ENCODE measurements at regions not wholly inside any gene's neighbourhood (a gene's known extent, or its start where the extent isn't known, plus 50 kb on each side); places are given as distances from the start of the nearest gene placed in this dataset.

DNA sequence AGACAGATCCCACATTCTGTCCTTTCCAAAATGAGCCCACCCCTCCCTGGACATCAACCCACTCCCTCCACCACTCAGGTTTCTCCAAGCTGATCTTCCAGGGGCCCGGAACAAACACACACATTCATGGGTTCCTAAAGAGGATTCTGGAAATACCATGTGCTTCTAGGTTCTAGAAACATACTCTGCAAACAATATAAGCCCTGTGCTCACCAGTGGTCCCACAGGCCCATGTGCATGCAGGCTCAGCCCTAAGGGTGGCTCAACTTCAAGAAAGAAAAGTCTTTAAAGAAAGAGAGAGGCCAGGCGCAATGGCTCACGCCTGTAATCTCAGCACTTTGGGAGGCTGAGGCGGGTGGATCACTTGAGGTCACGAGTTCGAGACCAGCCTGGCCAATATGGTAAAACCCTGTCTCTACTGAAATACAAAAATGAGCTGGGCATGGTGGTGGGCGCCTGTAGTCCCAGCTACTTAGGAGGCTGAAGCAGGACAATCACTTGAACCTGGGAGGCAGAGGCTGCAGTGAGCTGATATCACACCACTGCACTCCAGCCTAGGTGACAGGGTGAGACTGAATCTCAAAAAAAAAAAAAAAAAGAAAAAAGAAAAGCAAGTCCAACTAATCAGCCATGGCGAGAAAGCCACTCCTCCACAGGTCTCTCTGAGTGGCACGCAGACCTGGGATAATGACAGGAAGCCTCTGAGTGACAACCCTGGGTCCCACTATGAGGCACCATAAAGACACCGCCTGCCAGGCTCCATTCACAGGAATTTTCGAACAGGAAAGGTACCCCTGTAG lies 59.5 kb upstream of the PNMA1 start:
- Histone ChIP-seq H3K36me3 (ENCODE audit: control insufficient read depth, insufficient read depth, low read length) (no peaks in the 10 kb centered on the region), H3K9me3 (ENCODE audit: control insufficient read depth, low read length) (no peaks in the 10 kb centered on the region), H3K27ac (peak overlapping the region; percentile 76), H3K4me1 (peaks cover 85% of the 10 kb centered on the region), H3K4me3 (ENCODE audit: low read depth, low read length) (no peak overlapping the region), H3K4me2 (ENCODE audit: low read length) (no peak overlapping the region), H3K27me3 (ENCODE audit: control insufficient read depth, insufficient read depth, low read length) (no peaks in the 10 kb centered on the region), H3K79me2 (peaks cover 80% of the 10 kb centered on the region), H3K9ac (no peak overlapping the region), H2AFZ (no peak overlapping the region)
- TF ChIP-seq, protein P1, sequence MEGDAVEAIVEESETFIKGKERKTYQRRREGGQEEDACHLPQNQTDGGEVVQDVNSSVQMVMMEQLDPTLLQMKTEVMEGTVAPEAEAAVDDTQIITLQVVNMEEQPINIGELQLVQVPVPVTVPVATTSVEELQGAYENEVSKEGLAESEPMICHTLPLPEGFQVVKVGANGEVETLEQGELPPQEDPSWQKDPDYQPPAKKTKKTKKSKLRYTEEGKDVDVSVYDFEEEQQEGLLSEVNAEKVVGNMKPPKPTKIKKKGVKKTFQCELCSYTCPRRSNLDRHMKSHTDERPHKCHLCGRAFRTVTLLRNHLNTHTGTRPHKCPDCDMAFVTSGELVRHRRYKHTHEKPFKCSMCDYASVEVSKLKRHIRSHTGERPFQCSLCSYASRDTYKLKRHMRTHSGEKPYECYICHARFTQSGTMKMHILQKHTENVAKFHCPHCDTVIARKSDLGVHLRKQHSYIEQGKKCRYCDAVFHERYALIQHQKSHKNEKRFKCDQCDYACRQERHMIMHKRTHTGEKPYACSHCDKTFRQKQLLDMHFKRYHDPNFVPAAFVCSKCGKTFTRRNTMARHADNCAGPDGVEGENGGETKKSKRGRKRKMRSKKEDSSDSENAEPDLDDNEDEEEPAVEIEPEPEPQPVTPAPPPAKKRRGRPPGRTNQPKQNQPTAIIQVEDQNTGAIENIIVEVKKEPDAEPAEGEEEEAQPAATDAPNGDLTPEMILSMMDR (IDR thresholded peaks at IDR 0.05): no peak

DNA sequence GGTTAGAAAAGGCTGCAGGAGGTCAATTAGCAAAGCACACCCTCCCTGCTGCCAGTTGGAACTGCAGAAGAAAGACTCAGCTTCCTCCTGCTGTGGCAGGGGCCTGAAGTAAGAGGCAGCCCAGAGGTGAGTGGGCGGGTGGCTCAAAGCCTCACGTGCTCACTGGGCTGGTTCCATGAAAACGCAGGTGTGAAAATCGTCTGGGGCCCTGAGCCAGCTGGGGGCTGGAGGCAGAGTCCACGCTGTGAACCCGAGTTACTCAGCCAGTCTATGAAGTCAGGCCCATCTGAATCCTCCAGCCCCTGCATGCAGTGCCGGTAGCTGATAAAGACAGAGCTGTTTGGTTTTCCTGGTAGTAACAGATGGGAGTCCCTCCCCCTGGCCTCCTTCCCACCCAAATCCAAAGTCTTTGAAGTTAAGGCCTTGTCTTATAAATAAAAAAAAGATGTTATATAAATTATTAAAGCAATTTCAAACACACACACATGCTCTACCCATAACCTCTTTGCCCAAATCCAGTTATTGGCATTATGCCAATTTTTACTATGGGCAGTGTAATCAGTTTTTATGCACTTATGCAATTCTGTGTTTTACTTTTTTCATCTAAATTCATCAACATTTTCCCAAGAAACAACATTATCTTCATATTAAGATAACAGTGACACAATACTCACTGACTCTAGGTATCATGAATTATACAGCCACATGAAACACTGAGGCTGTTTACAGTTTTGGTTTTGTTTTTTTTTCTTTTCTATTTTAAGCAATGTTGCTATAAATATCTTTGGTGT lies 57.9 kb upstream of the PNMA1 start:
- H3K79me2 ChIP-seq: peaks cover 80% of the 10 kb centered on the region
- peaks cover 71% of the 10 kb centered on the region for H3K4me1 ChIP-seq
- peak overlapping the region; percentile 76 for H3K27ac ChIP-seq
- no peaks in the 10 kb centered on the region for H3K9me3 ChIP-seq (ENCODE audit: control insufficient read depth, low read length)
- no peak overlapping the region for H2AFZ ChIP-seq
- no peaks in the 10 kb centered on the region for H3K27me3 ChIP-seq (ENCODE audit: control insufficient read depth, insufficient read depth, low read length)
- TF ChIP-seq, protein P1 (IDR thresholded peaks at IDR 0.05): no peak
- H3K9ac ChIP-seq: no peak overlapping the region
- H3K36me3 ChIP-seq (ENCODE audit: control insufficient read depth, insufficient read depth, low read length): no peaks in the 10 kb centered on the region
- H3K4me3 ChIP-seq (ENCODE audit: low read depth, low read length): no peak overlapping the region
- H3K4me2 ChIP-seq (ENCODE audit: low read length): no peak overlapping the region

DNA sequence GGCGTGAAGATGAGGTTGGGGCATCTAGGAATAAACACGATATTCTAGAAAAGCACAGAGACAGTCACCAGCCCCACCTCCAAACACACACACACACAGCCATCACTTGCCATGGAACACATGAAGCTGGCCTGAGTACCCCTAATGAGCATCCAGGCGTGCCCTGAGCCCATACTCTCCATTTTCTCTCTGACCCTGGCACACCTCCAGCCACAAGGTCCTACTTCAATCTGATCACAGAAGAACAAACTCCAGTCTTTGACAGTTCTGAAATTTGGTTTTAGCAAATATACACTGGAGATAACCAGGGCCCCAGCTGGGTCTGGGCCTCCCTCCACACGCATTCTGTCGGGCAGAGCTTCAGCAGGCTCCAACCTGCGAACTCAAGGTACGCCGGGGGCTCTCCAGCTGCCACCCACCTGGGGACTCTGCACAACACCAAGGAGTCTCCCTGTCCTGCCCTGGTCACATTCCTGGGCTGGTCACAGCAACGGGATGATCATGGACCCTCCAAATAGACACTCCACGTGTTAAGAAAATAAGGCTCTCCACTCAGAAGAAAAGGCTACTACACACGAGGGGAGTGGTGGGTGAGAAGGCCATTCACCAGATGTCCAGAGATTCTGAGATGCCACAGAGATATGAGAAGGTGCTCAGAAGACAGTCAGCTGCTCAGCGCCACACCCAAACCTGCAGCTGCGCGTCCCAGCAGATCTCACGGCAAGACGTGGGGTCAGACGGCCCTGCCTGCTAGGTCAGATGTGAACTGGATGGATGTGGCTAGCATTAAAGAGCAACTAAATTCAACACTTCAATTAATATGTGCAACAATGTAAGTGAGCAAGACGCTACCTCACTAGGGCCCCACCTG lies 57.0 kb upstream of the PNMA1 start:
- Histone ChIP-seq H3K9me3 (ENCODE audit: control insufficient read depth, low read length) (no peaks in the 10 kb centered on the region), H3K4me2 (ENCODE audit: low read length) (no peak overlapping the region), H3K9ac (no peak overlapping the region), H3K27ac (peak overlapping the region; percentile 76), H2AFZ (no peak overlapping the region), H3K4me3 (ENCODE audit: low read depth, low read length) (no peak overlapping the region), H3K79me2 (peaks cover 76% of the 10 kb centered on the region), H3K4me1 (peaks cover 67% of the 10 kb centered on the region), H3K27me3 (ENCODE audit: control insufficient read depth, insufficient read depth, low read length) (no peaks in the 10 kb centered on the region), H3K36me3 (ENCODE audit: control insufficient read depth, insufficient read depth, low read length) (no peaks in the 10 kb centered on the region)
- TF ChIP-seq, protein P1 (IDR thresholded peaks at IDR 0.05): no peak

DNA sequence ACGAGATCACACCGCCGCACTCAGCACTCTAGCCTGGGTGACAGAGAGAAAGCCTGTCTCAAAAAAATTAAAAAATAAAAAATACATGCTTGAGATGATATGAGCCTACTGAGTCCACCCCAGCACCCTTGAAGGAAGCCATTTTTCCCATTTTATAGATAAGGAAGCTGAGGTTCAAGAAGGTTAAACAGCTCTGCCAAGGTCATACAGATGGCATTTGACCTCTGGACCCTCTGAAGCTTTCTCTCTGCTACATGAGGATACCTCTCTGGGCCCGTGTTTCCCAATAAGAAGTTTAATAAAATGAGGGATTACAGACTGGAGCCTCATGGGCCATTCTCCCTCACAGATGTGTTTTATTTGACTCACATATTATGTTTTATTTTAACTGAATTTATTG lies 53.9 kb upstream of the PNMA1 start:
- no peak overlapping the region for H3K4me2 ChIP-seq (ENCODE audit: low read length)
- H3K27me3 ChIP-seq (ENCODE audit: control insufficient read depth, insufficient read depth, low read length): no peaks in the 10 kb centered on the region
- no peak overlapping the region for H3K27ac ChIP-seq
- H3K36me3 ChIP-seq (ENCODE audit: control insufficient read depth, insufficient read depth, low read length): no peaks in the 10 kb centered on the region
- no peaks in the 10 kb centered on the region for H3K9me3 ChIP-seq (ENCODE audit: control insufficient read depth, low read length)
- no peak overlapping the region for H2AFZ ChIP-seq
- peaks cover 72% of the 10 kb centered on the region for H3K79me2 ChIP-seq
- H3K4me3 ChIP-seq (ENCODE audit: low read depth, low read length): no peak overlapping the region
- peaks cover 64% of the 10 kb centered on the region for H3K4me1 ChIP-seq
- TF ChIP-seq, protein P1 (IDR thresholded peaks at IDR 0.05): no peak
- no peak overlapping the region for H3K9ac ChIP-seq
